GM12873 (cell line): ENCODE measurements at regions not wholly inside any gene's neighbourhood (a gene's known extent, or its start where the extent isn't known, plus 50 kb on each side); places are given as distances from the start of the nearest gene placed in this dataset.

ENCODE experiments used
- CTCF ChIP-seq: IDR thresholded peaks from 2 replicates; pipeline ENCODE4 v1.5.1; 2012; ENCODE audit warnings: low read depth, mild to moderate bottlenecking, moderate library complexity, low read length, control low read depth; ENCODE audit not compliant: insufficient read depth; ENCODE audit errors: missing control alignments

- no peak for TF ChIP-seq CTCF
These were observed 463.9 kb downstream of the MN1 start for GRCh38 chr22:27337676-27338075.

GRCh38 chr22:27340047-27340446 lies 461.5 kb downstream of the MN1 start:
- no peak for TF ChIP-seq CTCF

GRCh38 chr22:27344546-27344945 lies 457.0 kb downstream of the MN1 start:
- TF ChIP-seq CTCF: no peak

GRCh38 chr22:27345691-27346090 lies 455.9 kb downstream of the MN1 start:
- no peak for TF ChIP-seq CTCF

GRCh38 chr22:27347951-27348350 lies 453.6 kb downstream of the MN1 start:
- no peak for TF ChIP-seq CTCF

- no peak for TF ChIP-seq CTCF
These were observed 452.9 kb downstream of the MN1 start for GRCh38 chr22:27348634-27349033.

GRCh38 chr22:27349456-27349855 lies 452.1 kb downstream of the MN1 start:
- TF ChIP-seq CTCF: no peak
